Right forelimb (tissue), 1 donor: ENCODE measurements at regions not wholly inside any gene's neighbourhood (a gene's known extent, or its start where the extent isn't known, plus 50 kb on each side); places are given as distances from the start of the nearest gene placed in this dataset.

Experiments used
- DNase-seq: peaks from one replicate; pipeline ENCODE4 v3.0.0-alpha.2; 2018

GRCh38 chr6:23325065-23325464 lies 755.7 kb downstream of the HDGFL1 start:
- DNase-seq = no peak

- DNase-seq = no peak
Observed at GRCh38 chr6:23327621-23328020, 758.3 kb downstream of the HDGFL1 start.

- no peak for DNase-seq
Observed at GRCh38 chr6:23329086-23329485, 759.7 kb downstream of the HDGFL1 start.

- DNase-seq = no peak
Observed at GRCh38 chr6:23330632-23331031, 761.3 kb downstream of the HDGFL1 start.

- no peak for DNase-seq
Observed at GRCh38 chr6:23334360-23334759, 765.0 kb downstream of the HDGFL1 start.

- no peak for DNase-seq
Observed at GRCh38 chr6:23335894-23336293, 766.5 kb downstream of the HDGFL1 start.

DNA sequence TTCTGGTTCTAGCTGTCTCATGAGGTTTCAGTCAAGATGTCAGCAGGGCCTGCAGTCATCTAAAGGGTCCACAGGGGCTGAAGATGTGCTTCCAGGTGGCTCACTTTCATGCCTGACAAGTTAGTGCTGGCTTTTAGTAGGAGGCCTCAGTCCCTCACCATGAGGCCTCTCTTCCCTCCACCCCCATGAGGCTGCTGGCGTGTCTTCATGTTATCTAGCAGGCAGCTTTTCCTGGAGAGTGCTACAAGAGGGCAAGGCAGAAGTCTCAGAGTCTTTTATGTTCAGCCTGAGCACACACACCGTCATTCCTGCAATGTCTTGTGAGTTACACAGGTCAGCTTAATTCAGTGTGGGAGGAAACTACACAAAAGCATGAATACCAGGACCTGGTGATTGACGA lies 769.9 kb downstream of the HDGFL1 start:
- DNase-seq = no peak

- DNase-seq = peak; percentile 65
Observed at GRCh38 chr6:23340271-23340670, 770.9 kb downstream of the HDGFL1 start.

GRCh38 chr6:23343610-23344306 lies 774.4 kb downstream of the HDGFL1 start:
- no peak for DNase-seq

DNA sequence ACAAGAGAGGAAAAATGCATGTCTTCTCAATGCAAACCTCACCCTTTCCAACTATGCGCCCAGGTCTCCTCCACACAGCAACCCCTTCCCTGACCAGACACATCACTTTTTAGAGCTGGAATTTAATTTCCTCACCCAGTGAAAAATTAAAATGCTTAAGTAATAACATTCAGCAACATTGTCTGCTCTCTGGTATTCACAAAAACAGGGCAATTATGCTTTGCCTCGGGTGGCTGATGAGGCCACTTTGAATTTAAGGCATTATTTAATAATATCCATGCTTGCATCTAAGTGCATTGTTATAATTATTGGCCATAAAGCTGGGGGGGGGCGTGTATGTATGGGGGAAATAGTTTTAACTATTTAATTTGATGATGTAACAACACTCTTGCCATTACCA lies 777.8 kb upstream of the NRSN1 start:
- no peak for DNase-seq

DNA sequence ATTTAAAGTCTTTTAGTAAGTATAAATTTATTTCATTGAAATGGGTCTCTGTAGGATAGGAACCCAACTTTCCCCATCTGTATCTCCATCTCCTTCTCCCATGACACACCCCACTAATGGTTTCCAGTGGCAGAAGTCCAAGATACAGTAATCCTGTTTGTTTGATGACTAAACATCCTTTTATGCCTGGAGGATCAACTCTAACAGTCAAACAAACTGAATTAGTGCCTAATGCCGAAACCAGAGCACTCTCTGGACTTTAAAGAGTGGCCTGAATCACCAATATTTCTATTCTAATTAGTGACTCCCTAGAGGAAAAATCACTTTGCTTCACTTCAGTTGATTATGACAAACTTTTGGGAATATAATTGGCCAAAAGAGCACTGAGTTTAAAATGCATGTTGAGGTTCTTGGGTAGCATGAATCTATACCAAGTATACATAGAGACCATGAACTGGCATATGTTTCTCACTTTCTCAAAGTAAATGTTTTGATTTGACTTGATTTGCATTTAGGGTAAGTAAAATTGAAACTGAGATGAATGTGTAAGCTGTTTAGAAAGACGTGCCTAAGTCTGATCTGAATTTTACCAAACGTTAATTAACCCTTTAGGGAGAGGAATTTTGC lies 776.4 kb upstream of the NRSN1 start:
- DNase-seq = no peak

DNA sequence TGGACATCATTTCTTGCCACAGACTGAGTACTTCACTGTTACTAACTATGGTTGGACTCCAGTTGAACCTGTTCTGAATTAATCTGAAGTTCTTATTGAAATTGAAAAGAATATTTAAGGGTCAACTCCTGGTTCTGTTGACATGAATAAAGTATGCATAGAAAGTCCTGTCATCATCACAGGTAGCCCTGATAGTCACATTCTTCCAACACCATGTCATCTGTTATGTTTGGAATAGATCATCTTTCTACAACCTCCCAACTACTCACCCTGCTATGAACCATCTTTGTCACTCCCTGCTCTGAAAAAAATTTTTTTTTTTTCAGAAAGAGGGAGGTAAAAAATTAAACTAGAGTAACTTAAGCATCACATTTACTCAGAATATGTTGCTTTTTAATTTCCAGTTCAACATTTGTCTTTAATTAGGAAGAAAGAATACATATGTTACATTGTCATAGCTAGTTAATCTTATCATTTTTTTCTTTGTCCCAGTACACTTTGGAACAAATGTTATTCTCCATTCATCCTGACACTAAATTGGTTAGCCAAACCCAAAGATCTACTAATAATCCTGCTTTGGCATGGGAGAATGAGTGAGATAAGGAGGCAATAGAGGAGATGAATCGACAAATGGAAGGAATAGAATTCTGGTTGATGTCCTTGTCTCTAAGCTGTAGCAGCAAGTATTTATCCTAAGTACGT lies 775.1 kb upstream of the NRSN1 start:
- no peak for DNase-seq

DNA sequence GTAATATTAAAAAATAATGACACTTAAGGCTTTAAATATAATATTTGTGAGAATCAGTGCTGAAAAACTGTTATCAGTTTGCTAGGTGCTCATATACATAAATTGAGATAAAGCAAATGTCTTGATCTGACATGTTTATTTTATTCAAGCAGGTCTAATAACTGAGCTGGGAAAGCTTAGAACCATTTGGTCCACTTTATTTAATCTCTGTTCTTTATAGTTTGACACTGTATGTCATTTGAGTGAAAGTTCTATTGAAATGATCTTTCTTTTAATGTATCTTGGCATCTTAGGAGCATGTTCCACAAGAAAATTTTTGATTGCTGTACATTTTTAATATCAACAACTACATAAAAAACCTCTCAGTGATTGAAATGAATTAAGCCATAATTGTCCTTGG lies 772.0 kb upstream of the NRSN1 start:
- DNase-seq = no peak

GRCh38 chr6:23357185-23357766 lies 768.7 kb upstream of the NRSN1 start:
- DNase-seq = no peak

GRCh38 chr6:23365732-23366131 lies 760.3 kb upstream of the NRSN1 start:
- no peak for DNase-seq

- no peak for DNase-seq
Observed at GRCh38 chr6:23367311-23367710, 758.7 kb upstream of the NRSN1 start.

GRCh38 chr6:23368557-23368956 lies 757.5 kb upstream of the NRSN1 start:
- DNase-seq = no peak

DNA sequence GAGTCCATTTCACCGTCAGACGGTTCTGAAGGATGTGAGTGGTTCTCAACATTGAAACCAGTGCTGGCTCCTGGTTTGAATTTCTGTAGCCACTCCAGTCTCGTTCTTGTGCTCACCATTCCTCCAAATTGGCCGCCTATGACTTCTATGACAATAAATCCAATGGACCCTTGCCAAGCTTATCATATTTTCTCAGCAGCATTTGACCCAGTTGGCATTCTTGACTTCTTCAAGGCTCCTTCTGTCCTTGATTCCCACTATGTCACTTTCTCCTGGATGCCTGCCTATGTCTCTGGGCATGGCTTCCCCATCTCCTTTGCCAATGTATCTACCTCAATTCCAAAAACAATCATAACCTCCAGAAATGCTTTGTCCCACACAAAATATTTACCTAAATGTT lies 756.0 kb upstream of the NRSN1 start:
- DNase-seq = no peak

DNA sequence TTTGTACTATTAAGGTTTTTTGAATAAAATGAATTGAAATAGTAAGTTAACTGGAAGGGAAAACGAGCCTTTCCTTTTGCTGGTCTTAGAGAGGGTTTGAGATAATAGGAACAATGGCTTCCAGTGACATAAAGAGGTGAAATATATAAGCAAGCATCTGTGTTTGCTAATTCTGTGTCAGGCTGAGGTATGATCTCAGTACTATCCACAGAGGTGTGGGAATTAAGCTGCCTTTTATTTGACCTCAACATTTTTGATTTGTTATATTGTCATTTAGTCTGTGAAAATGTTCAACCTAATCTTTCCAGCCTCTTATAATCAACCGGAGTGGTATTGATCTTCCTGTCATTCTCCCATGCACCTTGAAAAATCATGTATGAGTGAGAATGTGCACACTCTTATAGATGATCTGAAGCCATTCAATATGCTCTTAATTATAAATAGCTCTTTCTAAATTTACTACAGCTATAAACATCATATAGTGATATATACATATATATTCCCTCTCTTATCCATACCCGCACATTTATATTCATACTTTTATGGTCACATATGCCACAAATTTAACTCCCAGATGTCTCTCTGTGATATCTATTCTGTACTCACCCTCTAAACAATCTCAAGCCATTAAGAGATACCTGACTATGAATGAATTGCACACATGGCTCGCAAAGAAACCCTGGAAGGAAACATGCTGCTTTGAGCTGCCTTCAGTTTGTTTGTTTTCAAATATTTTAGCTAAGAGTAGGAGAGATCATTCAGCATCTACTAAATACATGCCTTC lies 754.7 kb upstream of the NRSN1 start:
- no peak for DNase-seq

GRCh38 chr6:23377830-23378229 lies 748.2 kb upstream of the NRSN1 start:
- DNase-seq = no peak

- DNase-seq = no peak
Observed at GRCh38 chr6:23380465-23380864, 745.5 kb upstream of the NRSN1 start.

DNA sequence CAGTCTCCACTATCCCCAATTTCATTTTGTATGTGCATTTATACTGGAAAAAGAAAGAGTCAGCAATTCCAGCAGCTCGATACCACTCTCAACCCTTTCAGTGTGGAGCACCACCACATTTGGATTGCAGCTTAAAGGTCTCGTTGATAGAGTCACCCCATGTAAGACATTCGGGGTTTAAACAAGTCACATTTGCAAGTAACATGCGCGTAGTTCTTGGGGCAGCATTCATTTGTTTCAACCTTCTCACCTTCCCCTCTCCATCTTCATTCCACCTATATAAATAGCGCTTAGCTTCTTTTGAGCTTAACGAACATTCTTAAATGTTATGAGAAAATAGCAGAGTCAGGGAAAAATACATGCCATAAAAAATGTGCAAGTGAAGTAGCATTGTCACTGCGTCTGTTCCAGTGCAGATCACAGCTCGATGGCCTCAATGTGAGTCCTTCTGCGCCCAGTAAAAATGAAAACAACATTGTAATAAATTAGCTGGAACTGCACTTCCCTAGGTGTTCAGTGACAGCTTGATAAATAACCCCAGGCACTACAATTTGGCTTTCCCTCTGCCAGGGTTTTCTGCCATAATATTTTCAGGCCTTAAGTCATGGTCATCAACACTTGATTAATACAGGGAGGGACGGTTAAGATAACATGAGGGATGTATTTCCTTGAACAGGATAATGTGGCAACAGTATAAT lies 737.8 kb upstream of the NRSN1 start:
- no peak for DNase-seq
